HFFc6 (cell line): ENCODE measurements at regions not wholly inside any gene's neighbourhood (a gene's known extent, or its start where the extent isn't known, plus 50 kb on each side); places are given as distances from the start of the nearest gene placed in this dataset.

Experiments
- DNase-seq: peaks from one replicate; pipeline ENCODE4 v3.0.0-alpha.2; 2018
- H3K27ac Mint-ChIP-seq: 2 replicates; pipeline ENCODE4 v1.8.0; 2020; ENCODE audit warnings: mild to moderate bottlenecking, mixed read lengths
- H3K27me3 Mint-ChIP-seq: 2 replicates; pipeline ENCODE4 v1.8.0; 2021; ENCODE audit warnings: mild to moderate bottlenecking, moderate library complexity, mixed read lengths; ENCODE audit not compliant: insufficient read depth
- H3K36me3 Mint-ChIP-seq: 2 replicates; pipeline ENCODE4 v1.8.0; 2021; ENCODE audit warnings: low read depth, mixed read lengths
- H3K4me1 Mint-ChIP-seq: 2 replicates; pipeline ENCODE4 v1.8.0; 2020; ENCODE audit warnings: low read depth, mixed read lengths
- H3K4me3 Mint-ChIP-seq: 2 replicates; pipeline ENCODE4 v1.8.0; 2020; ENCODE audit warnings: mild to moderate bottlenecking, moderate library complexity, mixed read lengths
- H3K9me3 Mint-ChIP-seq: 2 replicates; pipeline ENCODE4 v1.8.0; 2020; ENCODE audit warnings: mild to moderate bottlenecking, mixed read lengths
- TF ChIP-seq, protein P1 (sequence below): fragments of 200-600 bp; sonication (generic); IDR thresholded peaks from 2 replicates; pipeline ENCODE4 v1.5.0; 2021; ENCODE audit warnings: antibody characterized with exemption, mild to moderate bottlenecking

DNA sequence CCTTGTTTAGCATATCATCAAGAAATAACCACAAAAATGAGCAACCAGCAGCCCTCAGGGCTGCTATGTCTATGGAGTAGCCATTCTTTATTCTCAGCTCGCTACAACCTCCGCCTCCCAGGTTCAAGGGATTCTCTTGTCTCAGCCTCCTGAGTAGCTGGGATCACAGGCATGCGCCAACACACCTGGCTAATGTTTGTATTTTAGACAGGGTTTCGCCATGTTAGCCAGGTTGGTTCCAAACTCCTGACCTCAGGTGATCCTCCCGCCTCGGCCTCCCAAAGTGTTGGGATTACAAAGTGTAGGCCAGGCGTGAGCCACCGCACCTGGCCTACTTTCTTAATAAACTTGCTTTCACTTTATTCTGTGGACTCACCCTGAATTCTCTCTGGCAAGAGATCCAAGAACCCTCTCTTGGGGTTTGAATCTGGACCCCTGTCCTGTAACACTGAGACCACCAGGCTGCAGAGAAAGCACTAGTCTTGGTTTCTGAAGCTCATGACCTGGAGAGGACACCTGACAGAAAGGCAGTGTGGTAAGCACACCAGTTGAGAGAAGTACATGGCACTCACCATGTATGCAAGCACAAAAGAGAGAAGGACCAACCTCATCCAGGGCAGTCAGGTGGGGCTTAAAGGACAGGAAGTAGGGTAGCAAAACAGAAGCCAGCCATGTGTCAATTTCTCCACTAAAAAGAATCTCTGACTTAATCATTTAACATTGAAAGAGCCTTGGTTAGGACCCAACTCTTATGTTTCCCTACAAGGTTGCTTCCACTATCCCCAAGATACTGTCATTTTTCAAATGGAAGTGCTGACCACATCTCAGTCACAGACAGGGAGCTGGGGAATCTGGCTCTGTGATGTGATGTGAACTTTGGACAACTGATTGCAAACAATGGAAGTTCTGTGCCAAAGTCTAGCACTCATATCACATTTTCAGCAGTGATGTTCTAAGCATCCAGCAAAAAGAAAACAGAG, 97.4 kb upstream of the DST start:
- TF ChIP-seq, protein P1, sequence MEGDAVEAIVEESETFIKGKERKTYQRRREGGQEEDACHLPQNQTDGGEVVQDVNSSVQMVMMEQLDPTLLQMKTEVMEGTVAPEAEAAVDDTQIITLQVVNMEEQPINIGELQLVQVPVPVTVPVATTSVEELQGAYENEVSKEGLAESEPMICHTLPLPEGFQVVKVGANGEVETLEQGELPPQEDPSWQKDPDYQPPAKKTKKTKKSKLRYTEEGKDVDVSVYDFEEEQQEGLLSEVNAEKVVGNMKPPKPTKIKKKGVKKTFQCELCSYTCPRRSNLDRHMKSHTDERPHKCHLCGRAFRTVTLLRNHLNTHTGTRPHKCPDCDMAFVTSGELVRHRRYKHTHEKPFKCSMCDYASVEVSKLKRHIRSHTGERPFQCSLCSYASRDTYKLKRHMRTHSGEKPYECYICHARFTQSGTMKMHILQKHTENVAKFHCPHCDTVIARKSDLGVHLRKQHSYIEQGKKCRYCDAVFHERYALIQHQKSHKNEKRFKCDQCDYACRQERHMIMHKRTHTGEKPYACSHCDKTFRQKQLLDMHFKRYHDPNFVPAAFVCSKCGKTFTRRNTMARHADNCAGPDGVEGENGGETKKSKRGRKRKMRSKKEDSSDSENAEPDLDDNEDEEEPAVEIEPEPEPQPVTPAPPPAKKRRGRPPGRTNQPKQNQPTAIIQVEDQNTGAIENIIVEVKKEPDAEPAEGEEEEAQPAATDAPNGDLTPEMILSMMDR: no peak
- Mint-ChIP-seq H3K4me1 (peaks cover 73% of the 10 kb centered on the region), H3K27ac (peak overlapping the region; percentile 31; the same call in 1 of the 2 replicates), H3K9me3 (no peaks in the 10 kb centered on the region), H3K36me3 (peaks cover 36% of the 10 kb centered on the region), H3K4me3 (no peak overlapping the region), H3K27me3 (peaks cover 2% of the 10 kb centered on the region; the same call in 1 of the 2 replicates)
- DNase-seq: no peak

DNA sequence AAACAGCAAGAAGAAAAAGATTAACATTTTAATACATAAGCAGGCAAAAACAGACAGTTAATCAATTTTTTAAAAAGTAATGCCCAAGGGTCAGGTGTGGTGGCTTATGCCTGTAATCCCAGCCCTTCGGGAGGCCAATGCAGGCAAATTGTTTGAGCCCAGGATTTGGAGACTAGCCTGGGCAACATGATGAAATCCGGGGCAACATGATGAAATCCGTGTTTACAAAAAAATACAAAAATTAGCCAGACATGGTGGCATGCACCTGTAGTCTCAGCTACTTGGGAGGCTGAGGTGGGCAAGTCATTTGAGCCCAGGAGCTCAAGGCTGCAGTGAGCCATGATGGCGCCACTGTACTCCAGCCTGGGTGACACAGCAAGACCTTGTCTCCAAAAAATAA, 94.1 kb upstream of the DST start:
- H3K27ac Mint-ChIP-seq: peak overlapping the region; percentile 60; the same call in 1 of the 2 replicates
- TF ChIP-seq, protein P1: no peak
- no peak for DNase-seq
- peaks cover 57% of the 10 kb centered on the region for H3K36me3 Mint-ChIP-seq
- no peaks in the 10 kb centered on the region for H3K9me3 Mint-ChIP-seq
- H3K4me3 Mint-ChIP-seq: no peak overlapping the region
- peaks cover 73% of the 10 kb centered on the region for H3K4me1 Mint-ChIP-seq
- no peaks in the 10 kb centered on the region; the same call in 1 of the 2 replicates for H3K27me3 Mint-ChIP-seq

DNA sequence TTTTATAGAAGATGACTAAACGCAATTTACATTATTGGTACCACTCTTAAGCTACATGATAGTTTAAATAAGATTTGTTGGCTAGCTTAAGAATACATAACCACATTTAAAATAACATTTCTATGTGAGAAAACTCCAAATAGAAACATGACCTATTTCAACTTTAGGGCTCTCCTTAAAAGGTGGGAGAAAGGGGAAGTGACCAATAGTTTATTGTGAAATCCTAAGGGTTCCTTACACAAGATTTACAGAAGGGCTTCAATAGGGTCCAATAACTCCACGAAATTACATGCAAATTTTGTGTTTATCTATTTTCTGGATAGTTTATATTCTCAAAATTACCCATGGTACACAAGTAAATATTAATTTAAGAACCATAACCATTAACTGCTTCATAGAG, 91.6 kb upstream of the DST start:
- Mint-ChIP-seq H3K4me3 (no peak overlapping the region), H3K27me3 (no peaks in the 10 kb centered on the region; the same call in 1 of the 2 replicates), H3K36me3 (peaks cover 58% of the 10 kb centered on the region), H3K9me3 (no peaks in the 10 kb centered on the region), H3K4me1 (peaks cover 76% of the 10 kb centered on the region), H3K27ac (no peak overlapping the region)
- TF ChIP-seq, protein P1: no peak
- no peak for DNase-seq

DNA sequence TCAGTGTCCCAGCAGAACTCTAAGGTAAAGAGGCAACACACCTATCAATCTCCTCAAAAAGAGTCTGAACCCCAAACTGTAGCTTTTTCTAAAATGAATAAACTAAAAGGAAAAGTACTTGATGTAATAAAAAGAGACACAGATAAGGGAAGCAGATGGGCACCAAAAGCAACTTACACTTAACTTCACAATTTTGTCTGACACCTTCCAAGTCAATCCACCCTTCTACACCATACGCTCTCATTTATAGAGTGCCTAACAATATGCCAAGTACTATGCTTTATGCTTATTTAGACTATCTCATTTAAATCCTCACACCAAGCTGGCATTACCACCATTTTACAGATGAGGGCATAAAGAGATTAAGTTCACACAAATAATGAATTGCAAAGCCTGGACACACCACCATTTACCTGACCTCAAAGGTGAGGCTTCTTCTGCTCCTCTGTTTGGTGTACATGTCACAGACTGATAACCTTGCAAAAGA, 90.6 kb upstream of the DST start:
- Mint-ChIP-seq H3K9me3 (no peaks in the 10 kb centered on the region), H3K36me3 (peaks cover 58% of the 10 kb centered on the region), H3K4me1 (peaks cover 84% of the 10 kb centered on the region), H3K27ac (peak overlapping the region; percentile 79), H3K4me3 (peak overlapping the region; percentile 61), H3K27me3 (peaks cover 3% of the 10 kb centered on the region)
- no peak for DNase-seq
- TF ChIP-seq, protein P1: no peak

DNA sequence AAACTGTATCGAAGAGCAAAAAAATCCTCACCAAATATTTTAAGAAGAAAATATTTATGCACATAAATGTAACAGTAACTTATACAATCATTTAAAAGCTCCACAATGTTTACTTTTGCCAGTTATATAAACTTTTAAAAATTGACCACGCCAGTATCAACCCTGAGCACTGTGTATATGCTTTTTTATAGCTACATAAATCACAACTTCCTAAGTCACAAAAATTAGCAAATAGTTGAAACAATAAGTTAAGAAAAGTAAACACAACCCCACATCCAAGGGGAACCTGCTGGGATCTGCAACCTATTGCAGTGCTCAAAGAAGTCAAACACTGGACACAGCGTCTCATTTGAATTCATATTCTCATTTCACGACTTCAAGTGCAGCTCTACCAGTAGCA, 89.8 kb upstream of the DST start:
- TF ChIP-seq, protein P1: no peak
- peaks cover 91% of the 10 kb centered on the region for H3K4me1 Mint-ChIP-seq
- H3K9me3 Mint-ChIP-seq: no peaks in the 10 kb centered on the region
- H3K4me3 Mint-ChIP-seq: peak overlapping the region; percentile 61
- H3K36me3 Mint-ChIP-seq: peaks cover 58% of the 10 kb centered on the region
- H3K27me3 Mint-ChIP-seq: peaks cover 3% of the 10 kb centered on the region
- DNase-seq: no peak
- peak overlapping the region; percentile 79 for H3K27ac Mint-ChIP-seq
